Renal cortex interstitium (tissue), 11 donors: ENCODE measurements at regions not wholly inside any gene's neighbourhood (a gene's known extent, or its start where the extent isn't known, plus 50 kb on each side); places are given as distances from the start of the nearest gene placed in this dataset.
A peak's percentile ranks its signal among the peaks of the same experiment; 100 is the strongest.
"Not testable (repeated sequence)": the region's sequence is repeated elsewhere in the genome, so short reads cannot be mapped to it uniquely, and the experiment has no call there.

Experiments used
- DNase-seq, 11 donors: peaks; one replicate each; pipeline ENCODE4 v3.0.0-alpha.2; 2013; ENCODE audit warnings: low read depth in 9 of 11, low spot score in 4 of 11; ENCODE audit errors: extremely low read depth in 1 of 11

DNA sequence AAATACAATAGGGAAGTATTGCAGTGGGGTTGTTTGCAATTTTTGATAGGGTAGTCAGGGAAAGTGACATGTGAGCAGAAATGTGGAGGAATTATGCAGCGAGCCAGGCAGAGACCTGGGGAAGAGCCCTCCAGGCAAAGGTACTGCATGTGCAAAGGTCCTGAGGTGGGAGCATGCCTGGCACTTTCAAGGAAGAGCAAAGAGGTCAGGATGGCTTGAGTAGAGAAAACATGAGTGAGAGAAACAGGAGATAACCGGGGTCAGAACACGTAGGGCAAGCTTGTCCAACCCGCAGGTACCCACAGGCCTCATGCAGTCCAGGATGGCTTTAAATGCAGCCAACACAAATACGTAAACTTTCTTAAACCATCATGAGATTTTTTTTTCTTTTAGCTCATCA lies 71.0 kb downstream of the COQ2 start:
- no peak for DNase-seq

DNA sequence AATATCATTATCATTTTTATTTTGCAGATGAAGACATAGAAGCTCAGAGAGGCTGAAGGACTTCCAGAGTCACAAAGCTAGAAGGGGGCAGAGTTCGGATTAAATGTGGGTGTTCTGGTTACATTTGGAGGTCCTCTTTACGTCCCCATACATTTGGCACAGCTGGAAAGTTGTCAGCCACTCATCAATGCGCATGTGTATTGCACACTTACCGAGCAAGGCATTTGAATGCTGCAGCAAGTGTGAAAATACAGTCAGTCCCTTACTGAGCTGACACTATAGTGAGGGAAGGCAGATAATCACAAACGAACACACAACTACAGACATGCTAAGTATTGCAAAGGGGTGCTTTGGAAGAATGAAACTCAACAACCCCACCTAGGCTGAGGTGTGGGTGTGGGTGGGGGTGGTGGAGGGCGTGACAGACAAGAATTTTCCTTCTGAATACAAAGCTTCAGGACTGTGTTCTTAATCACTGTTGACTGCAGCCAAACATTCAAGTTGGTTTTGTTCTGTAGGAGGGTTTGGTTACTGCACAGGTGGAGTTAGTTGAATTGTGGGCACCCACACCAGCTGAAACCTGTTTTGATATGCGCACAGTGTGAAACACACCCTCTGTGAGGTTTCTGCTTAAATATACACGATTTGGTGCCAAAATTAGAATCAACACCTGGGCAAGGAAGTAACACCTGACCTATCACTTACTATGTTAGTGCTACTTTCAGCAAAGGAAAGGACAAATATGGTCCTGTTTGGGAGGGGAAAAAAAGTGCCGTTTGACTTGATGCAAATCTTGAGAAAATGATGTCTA lies 72.4 kb downstream of the COQ2 start:
- DNase-seq = no peak

DNA sequence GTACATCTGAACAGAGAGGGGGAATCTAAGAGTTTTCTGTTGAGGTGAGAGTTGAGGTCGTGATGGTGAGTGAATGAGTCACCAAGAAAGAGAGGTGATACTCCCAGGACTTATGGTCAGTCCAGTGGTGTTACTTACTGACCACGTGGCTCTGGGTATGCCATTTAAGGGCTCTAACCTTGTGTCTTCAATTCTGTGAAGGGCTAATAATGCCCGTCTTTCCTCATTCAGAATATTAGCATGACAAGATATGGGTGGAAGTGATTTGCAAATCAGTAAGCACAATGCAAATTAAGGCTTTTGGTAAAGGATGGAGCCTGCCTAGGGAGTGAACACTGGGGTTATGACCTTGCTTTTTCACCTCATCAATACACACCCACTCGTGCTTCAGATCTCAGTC lies 75.2 kb downstream of the COQ2 start:
- no peak for DNase-seq

DNA sequence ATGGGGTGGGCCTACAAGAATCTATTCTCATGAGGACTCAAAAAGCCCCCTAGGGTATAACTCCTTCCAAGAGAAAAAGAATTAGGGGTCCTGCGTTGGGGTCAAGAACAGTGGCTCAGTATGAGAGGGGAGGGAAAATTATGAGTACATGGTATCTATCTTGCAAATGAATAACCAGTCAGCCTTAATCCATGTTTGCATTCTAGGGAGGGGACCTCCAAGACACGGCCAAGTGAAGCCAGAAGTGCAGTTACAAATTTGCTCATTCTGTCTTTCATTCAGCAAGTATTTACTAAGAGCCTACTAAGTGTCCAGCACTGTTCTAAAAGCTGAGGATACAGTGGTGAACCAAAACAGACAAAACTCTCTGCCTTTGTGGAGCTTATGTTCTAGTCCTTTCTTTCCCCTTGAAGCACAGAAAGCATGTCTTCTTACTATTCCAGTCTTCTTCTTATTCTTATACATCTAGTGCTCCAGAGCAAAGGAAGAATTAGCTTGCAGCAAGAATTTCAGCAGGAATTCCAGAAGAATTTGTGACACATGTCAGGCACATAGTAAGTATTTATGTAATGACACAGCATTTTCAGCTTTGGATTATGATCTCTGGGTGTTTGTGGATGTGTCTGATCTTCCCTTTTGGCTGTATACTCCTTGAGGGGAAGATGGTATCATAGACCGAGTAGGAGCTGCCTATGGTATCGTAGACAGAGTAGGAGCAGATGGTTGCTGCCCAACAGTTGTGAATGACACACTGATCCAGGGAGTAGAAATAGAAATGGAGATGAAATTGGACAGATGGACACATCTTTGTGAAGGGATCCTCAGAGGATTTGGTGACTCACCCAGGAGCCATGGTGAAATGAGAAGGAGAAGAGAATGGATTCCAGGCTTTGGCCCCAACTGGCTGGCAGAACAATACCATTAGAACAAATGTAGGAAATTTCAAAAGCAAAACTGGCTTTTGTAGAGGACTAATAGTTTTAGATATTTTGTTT lies 75.9 kb downstream of the COQ2 start:
- no peak for DNase-seq

DNA sequence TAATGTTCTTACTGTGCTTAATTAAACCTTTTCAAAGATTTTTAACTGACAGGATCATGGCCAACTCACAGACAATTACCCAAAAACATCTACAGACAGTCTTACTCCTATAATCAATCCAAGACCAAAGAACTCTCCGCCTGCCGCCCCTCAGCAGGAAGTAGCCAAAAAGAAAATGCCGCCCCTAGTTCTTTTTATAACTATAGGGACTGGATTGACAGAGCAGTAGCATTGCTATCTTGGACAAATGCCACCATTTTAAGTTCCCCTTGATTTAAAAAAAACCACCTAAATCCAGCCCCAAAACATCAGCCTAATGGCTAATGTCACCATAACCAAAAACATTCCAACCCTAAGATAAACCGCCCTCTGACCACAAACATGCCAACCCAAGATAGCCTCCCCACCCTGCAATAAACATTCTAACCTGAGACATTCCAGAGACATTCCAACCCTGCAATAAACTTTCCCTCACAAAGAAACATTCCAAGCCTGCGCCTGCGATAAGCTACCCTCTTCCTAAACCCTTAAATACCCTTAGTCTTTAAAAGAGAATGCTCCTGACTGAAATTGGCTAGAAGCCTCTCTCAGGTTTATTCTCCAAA lies 77.0 kb downstream of the COQ2 start:
- DNase-seq = peak in 1 of 11 donors; percentile 5

DNA sequence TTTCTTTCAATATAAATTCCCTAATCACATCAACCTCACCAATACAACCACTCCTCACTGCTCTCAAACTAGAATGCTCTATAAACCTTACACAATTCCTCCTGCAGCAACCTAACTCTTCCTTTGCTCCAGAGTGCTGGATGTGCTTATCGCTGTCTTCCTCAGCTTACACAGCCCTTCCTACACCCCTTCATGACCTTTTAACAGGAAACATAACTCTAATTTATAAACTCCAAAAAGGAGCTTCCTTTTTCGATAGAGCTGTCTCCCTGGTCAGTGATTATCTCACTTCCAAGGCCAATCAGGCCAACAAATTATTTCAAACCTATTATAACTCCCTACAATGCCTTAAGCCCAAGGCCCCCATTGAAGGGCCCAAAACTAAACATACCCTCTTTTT lies 78.8 kb downstream of the COQ2 start:
- DNase-seq = no peak

DNA sequence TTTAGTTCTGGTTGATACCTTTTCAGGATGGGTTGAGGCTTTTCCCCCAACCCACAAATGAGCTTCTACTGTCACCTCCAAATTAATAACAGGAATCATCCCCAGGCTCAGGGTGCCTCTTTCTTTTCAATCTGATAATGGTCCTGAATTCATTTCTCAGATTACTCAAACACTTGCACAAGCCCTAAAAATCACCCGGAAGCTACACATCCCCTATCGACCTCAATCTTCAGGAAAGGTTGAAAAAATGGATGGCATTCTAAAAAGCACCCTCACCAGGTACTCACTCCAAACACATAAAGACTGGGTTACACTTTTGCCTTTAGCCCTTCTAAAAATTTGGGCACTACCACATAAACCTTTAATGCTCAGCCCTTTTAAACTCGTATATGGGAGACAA lies 79.9 kb downstream of the COQ2 start:
- DNase-seq = no peak

DNA sequence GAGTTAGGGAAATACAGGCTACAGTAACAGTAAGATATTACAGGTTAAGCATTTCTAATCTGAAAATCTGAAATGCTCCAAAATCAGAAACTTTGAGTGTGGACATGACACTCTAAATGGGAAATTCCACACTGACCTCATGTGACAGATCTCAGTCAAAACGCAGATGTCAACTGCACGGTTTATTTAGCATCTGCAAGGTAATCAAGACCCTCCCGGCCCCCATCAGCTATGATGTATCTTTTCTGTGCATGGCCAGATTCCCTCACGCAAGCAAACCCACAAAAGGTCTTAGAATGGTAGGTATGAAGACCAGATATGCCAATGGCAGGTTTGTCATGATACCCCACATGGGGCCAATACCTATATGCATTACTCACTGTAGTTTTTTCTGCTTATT lies 82.8 kb downstream of the COQ2 start:
- DNase-seq = no peak

DNA sequence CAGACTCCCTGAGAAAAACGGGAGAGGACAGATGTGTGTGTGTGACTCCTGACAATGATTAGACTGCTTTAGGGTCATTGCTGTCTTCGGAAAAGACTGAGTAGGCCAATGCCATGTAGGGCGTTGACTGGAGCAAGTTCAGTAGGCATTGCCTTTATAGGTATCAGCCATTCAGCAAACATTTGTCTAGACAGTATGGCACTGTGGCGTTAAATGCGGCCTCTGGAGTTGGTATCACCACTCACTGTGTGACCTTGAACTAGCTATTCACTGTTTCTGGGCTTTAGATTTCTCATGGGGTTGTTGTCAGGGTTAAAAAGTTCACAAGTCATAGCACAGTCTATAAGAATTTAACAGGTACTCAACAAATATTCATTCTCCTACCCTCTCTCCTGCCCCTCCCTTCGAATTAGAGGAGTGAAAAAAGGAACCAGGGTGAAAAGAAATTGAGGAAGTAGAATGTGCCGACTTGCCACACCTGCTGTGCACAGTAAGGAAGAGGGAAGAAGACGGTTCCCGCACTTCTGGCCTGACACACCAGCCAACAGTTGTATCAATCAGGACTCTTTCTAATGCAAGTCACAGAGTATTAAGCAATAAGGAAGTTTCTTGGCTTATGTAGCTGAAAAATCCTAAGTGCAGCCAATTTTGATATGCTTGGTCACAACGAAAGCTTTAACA lies 83.2 kb upstream of the PLAC8 start:
- no peak for DNase-seq

DNA sequence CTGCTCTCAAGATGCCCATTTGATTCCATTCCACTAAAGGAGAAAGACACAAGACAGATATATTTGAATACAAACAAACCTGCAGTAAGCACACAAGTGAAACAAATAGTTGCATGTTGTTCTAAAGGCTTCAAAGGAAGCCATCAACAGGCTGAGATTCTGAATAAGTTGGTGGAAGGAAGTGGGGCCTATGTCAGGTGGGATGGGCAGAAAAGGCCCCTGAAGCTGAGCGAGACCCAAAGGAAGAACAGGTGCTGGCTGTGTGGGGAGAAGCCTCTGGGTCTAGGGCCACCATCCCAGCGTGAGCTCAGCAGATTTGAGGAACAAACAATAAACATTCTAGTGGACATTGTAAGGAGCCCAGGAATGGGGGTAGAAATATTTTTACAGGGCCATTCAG lies 82.4 kb upstream of the PLAC8 start:
- no peak for DNase-seq

DNA sequence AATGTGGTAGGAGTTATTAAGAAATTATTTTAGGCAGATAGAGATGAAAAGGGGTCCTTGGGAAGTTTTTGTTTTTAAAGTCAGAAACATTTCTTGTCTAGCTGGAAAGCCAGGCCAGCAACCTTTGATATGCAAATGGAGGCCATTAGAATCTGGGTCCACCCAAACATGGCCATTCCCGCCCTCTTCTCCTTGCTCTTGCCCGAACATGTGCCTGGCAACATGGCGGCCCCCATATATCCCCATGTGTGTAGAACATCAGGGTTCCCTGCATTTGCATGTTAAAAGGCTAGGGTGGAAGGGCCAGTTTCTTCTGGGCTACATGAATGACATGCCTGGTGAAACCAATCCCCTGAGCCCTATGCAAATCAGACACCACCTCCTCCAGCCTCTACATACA lies 80.7 kb upstream of the PLAC8 start:
- DNase-seq = no peak

DNA sequence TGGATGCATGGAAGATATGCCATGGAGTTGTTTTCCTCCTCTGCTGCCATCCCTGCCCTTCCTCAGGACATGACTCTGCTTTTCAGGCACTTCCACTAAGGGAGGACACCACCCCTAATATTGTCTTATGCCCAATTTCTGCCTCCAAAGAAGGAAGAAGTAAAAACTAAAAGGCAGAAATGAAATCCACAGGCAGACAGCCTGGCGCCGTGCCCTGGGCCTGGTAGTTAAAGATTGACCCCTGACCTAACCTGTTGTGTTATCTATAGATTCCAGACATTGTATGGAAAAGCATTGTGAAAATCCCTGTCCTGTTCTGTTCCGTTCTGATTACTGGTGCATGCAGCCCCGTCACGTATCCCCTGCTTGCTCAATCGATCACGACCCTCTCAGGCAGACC lies 80.1 kb upstream of the PLAC8 start:
- not testable (repeated sequence) for DNase-seq

DNA sequence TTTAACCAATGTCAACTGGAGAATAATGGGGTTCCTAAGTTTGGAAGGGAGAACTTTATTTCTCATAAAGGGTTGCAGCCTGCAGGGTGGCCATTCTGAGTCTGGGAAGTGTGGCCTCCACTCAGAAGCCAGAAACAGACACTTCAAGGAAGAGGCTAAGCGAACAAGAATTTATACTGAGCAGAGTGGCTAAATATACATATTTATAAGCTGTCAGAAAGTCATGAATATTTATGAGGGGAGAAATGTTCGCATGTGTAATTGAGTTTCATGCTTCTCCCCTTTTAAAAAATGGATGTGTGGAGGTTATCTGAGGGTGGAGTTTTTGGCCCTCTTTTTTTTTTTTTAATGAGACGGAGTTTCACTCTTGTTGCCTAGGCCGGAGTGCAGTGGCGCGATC lies 78.1 kb upstream of the PLAC8 start:
- DNase-seq = no peak

DNA sequence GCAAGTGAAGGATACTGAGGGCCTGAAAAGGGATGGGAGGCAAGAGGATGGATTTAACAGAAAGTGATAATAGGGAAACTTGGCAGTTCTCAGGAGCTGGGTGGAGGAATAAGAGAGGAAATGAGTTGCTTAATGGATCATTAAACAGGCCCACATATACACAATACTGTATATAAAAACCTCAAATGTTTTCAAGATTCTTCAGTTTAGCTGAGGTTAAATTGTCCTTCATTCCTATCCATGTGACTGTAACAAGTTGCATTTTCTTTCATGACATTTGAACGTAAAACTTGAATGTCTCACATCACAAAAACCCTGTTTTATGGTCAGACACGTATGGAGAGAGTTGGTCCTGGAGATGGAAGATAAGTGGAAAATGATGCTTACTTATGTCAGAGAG lies 76.5 kb upstream of the PLAC8 start:
- no peak for DNase-seq

DNA sequence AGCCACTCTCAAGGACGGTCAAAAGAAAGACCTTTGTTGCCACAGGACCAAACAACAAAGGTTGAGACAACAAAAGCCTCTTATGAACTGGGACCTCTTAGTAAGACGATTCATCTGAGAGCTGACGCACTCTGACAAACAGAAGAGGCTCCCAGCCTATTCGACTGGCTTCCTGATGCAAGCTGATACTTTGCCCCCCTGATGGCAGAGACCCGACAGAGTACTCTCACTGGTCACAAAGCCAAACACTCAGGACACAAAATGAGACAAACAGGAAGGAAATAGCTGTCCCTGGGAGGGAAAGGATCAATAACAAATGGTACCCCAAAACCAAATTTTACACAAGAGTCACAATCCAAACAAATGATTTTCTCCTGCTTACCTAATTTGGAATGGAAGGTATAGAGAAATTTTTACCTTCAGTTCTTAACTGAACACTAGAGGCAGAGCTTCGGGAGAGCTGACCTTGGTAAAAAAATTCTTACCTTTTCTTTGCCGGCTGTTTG lies 75.2 kb upstream of the PLAC8 start:
- DNase-seq = no peak

DNA sequence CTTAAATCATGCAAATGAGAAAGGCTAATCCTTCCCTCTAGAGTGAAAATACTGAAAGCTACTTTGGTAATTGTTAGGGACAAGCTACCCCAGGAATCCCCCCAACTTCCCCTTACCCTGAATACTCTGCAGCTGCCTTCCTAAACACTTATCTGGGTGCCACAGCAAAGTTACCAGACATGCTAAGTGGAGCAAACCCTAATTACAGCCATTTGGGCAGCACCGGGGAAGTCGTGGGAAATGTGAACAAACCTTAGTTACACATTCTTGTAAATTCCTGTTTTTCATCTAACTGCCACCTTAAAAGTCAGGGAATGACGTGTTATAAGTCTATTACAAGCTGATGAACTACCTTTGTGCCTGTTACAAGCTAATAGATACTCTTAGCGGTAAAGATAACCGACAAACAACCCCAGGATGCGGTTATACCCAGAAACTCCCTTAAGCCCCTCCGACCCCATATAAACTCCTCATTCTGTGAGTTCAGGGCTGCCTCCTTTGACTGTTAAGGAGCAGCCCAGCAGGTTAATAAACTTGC lies 66.0 kb upstream of the PLAC8 start:
- no peak for DNase-seq

DNA sequence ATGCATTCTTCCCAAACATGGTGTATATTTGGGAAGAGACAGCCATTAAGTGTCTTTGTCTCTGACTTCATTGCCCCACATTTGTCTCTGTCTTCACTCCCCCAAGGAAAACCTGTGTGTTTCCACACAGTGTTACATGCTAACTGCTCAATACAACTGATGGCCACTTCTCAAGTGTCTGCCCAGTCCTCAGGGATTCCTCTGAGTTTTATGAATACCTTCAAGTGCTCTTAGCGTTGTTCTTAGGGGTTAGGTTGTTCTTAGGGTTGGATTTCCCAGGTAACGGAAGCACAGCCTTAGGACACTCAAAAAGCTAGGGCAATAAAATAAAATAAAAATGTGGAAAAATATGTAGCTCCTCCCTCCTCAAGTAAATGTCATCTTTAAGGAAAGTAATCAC lies 64.7 kb upstream of the PLAC8 start:
- no peak for DNase-seq

DNA sequence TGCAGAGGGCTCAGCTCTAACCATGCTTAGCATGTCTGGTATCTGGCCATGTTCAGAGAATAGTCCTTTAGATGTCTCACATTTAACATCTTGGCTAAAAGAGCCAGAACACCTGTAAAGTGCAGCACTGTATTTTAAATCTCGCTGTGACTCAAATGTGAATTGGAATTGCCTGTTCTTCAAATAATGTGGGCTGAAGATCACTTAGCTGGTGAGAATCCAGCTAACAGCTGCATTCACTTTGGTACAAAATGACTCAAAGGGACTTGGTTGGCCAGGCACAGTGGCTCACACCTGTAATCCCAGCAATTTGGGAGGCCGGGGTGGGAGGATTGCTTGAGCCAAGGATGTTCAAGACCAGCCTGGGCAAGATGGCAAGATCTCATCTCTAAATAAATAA lies 63.5 kb upstream of the PLAC8 start:
- no peak for DNase-seq

DNA sequence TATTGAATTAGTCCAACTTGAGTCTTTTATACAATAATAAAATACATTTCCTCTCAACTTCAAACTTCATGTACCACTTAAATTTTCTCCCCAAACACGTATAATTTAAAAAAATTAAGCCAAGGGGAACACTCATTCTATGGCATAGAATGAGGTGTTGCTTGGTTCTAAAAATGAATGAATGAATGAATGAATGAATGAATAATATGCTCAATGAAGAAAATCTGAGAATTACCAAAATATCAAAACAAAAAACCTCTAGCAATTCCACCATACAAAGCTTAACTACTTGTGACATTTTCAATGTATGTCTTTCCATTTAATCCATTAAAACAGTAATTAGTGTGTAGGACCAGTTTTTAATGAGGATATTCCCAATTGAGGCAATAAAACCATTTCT lies 62.7 kb upstream of the PLAC8 start:
- no peak for DNase-seq
